Parathyroid adenoma (tissue), 2 donors: ENCODE measurements at regions not wholly inside any gene's neighbourhood (a gene's known extent, or its start where the extent isn't known, plus 50 kb on each side); places are given as distances from the start of the nearest gene placed in this dataset.

Experiments
- H2AFZ ChIP-seq: fragments of 300-600 bp; sonication (generic); one replicate; pipeline ENCODE4 v1.7.0; 2017; ENCODE audit warnings: antibody characterized with exemption, mild to moderate bottlenecking
- H3K27ac ChIP-seq: fragments of 300-600 bp; sonication (generic); one replicate; pipeline ENCODE4 v1.7.0; 2017
- H3K27me3 ChIP-seq: fragments of 300-600 bp; sonication (generic); one replicate; pipeline ENCODE4 v1.7.0; 2017; ENCODE audit warnings: low read length; ENCODE audit not compliant: control insufficient read depth, insufficient read depth
- H3K36me3 ChIP-seq: fragments of 300-600 bp; sonication (generic); one replicate; pipeline ENCODE4 v1.7.0; 2017; ENCODE audit warnings: low read length; ENCODE audit not compliant: control insufficient read depth, insufficient read depth
- H3K4me1 ChIP-seq: fragments of 300-600 bp; sonication (generic); one replicate; pipeline ENCODE4 v1.7.0; 2017; ENCODE audit warnings: control low read depth
- H3K4me2 ChIP-seq: fragments of 300-600 bp; sonication (generic); one replicate; pipeline ENCODE4 v1.7.0; 2017; ENCODE audit warnings: low read length
- H3K4me3 ChIP-seq: fragments of 300-600 bp; sonication (generic); one replicate; pipeline ENCODE4 v1.7.0; 2017; ENCODE audit warnings: low read depth, low read length
- H3K79me2 ChIP-seq: fragments of 300-600 bp; sonication (generic); one replicate; pipeline ENCODE4 v1.7.0; 2017; ENCODE audit warnings: control low read depth
- H3K9ac ChIP-seq: fragments of 300-600 bp; sonication (generic); one replicate; pipeline ENCODE4 v1.7.0; 2017; ENCODE audit warnings: mild to moderate bottlenecking
- H3K9me3 ChIP-seq: fragments of 300-600 bp; sonication (generic); one replicate; pipeline ENCODE4 v1.7.0; 2017; ENCODE audit warnings: low read length; ENCODE audit not compliant: control insufficient read depth
- CTCF ChIP-seq: fragments of 300-600 bp; sonication (generic); IDR thresholded peaks from one replicate; pipeline ENCODE4 v1.7.0; 2017; ENCODE audit warnings: antibody characterized with exemption, mild to moderate bottlenecking
- donor health status: primary hyperparathyroidism.

- no peak overlapping the region for H2AFZ ChIP-seq
- H3K36me3 ChIP-seq, result no peaks in the 10 kb centered on the region
- H3K79me2 ChIP-seq, result no peaks in the 10 kb centered on the region
- H3K4me3 ChIP-seq, result no peak overlapping the region
- H3K9me3 ChIP-seq, result no peaks in the 10 kb centered on the region
- TF ChIP-seq CTCF, result no peak
- no peaks in the 10 kb centered on the region for H3K27me3 ChIP-seq
- no peak overlapping the region for H3K9ac ChIP-seq
- no peaks in the 10 kb centered on the region for H3K4me1 ChIP-seq
- no peak overlapping the region for H3K27ac ChIP-seq
- H3K4me2 ChIP-seq, result no peak overlapping the region
Measured at GRCh38 chr2:9150568-9150900, 56.1 kb upstream of the ASAP2 start.

GRCh38 chr2:9149726-9150567, 56.7 kb upstream of the ASAP2 start:
- H3K36me3 ChIP-seq, result no peaks in the 10 kb centered on the region
- no peak overlapping the region for H3K27ac ChIP-seq
- no peak for TF ChIP-seq CTCF
- H3K9me3 ChIP-seq, result no peaks in the 10 kb centered on the region
- no peaks in the 10 kb centered on the region for H3K4me1 ChIP-seq
- H3K79me2 ChIP-seq, result no peaks in the 10 kb centered on the region
- H2AFZ ChIP-seq, result no peak overlapping the region
- H3K9ac ChIP-seq, result no peak overlapping the region
- H3K4me2 ChIP-seq, result no peak overlapping the region
- no peaks in the 10 kb centered on the region for H3K27me3 ChIP-seq
- H3K4me3 ChIP-seq, result no peak overlapping the region

- no peaks in the 10 kb centered on the region for H3K4me1 ChIP-seq
- no peak overlapping the region for H3K27ac ChIP-seq
- H2AFZ ChIP-seq, result no peak overlapping the region
- no peaks in the 10 kb centered on the region for H3K27me3 ChIP-seq
- no peak overlapping the region for H3K4me3 ChIP-seq
- TF ChIP-seq CTCF, result no peak
- no peak overlapping the region for H3K4me2 ChIP-seq
- no peak overlapping the region for H3K9ac ChIP-seq
- no peaks in the 10 kb centered on the region for H3K36me3 ChIP-seq
- no peaks in the 10 kb centered on the region for H3K79me2 ChIP-seq
- no peaks in the 10 kb centered on the region for H3K9me3 ChIP-seq
Measured at GRCh38 chr2:9149388-9149660, 57.3 kb upstream of the ASAP2 start.

- no peak for TF ChIP-seq CTCF
- Histone ChIP-seq H2AFZ (no peak overlapping the region), H3K27me3 (no peaks in the 10 kb centered on the region), H3K9ac (no peak overlapping the region), H3K4me3 (no peak overlapping the region), H3K79me2 (no peaks in the 10 kb centered on the region), H3K9me3 (no peaks in the 10 kb centered on the region), H3K27ac (no peak overlapping the region), H3K36me3 (no peaks in the 10 kb centered on the region), H3K4me2 (no peak overlapping the region), H3K4me1 (peaks cover 2% of the 10 kb centered on the region)
Measured at GRCh38 chr2:9146646-9147045, 60.0 kb upstream of the ASAP2 start.

- Histone ChIP-seq H2AFZ (no peak overlapping the region), H3K9me3 (no peaks in the 10 kb centered on the region), H3K79me2 (no peaks in the 10 kb centered on the region), H3K4me2 (no peak overlapping the region), H3K27ac (no peak overlapping the region), H3K36me3 (no peaks in the 10 kb centered on the region), H3K4me3 (no peak overlapping the region), H3K4me1 (peaks cover 2% of the 10 kb centered on the region), H3K27me3 (no peaks in the 10 kb centered on the region), H3K9ac (no peak overlapping the region)
- no peak for TF ChIP-seq CTCF
Measured at GRCh38 chr2:9145752-9146430, 60.7 kb upstream of the ASAP2 start.
